Neural cell (in vitro differentiated cells): ENCODE measurements at regions not wholly inside any gene's neighbourhood (a gene's known extent, or its start where the extent isn't known, plus 50 kb on each side); places are given as distances from the start of the nearest gene placed in this dataset.

Experiments
- CTCF ChIP-seq: fragments of 450-650 bp; IDR thresholded peaks from 2 replicates; pipeline ENCODE4 v1.5.1; 2014; ENCODE audit warnings: antibody characterized with exemption, mild to moderate bottlenecking, moderate library complexity; ENCODE audit not compliant: poor library complexity, severe bottlenecking
- EP300 ChIP-seq: fragments of 450-650 bp; conservative IDR thresholded peaks from 2 replicates; pipeline ENCODE4 v1.6.1; 2014; ENCODE audit warnings: antibody characterized with exemption, mild to moderate bottlenecking, moderate library complexity; ENCODE audit not compliant: poor library complexity, severe bottlenecking
- EZH2 ChIP-seq: fragments of 200-600, 300-800 bp; shearing (Covaris generic), sonication (generic); IDR thresholded peaks from 2 replicates; pipeline ENCODE4 v1.6.1; 2014; ENCODE audit warnings: antibody characterized with exemption, low read length, borderline replicate concordance, mild to moderate bottlenecking; ENCODE audit not compliant: insufficient read depth, poor library complexity, severe bottlenecking
- MXI1 ChIP-seq: fragments of 450-650 bp; conservative IDR thresholded peaks from 2 replicates; pipeline ENCODE4 v1.6.1; 2014; ENCODE audit warnings: antibody characterized with exemption, mild to moderate bottlenecking; ENCODE audit not compliant: poor library complexity, severe bottlenecking
- POLR2AphosphoS5 ChIP-seq: IDR thresholded peaks from 2 replicates; pipeline ENCODE4 v1.6.1; 2012
- RAD21 ChIP-seq: fragments of 450-650 bp; conservative IDR thresholded peaks from 2 replicates; pipeline ENCODE4 v1.6.1; 2014; ENCODE audit warnings: antibody characterized with exemption, mild to moderate bottlenecking, moderate library complexity
- REST ChIP-seq: IDR thresholded peaks from 2 replicates; pipeline ENCODE4 v1.6.1; 2012; ENCODE audit warnings: borderline replicate concordance
- SMC3 ChIP-seq: fragments of 450-650 bp; conservative IDR thresholded peaks from 2 replicates; pipeline ENCODE4 v1.6.1; 2014; ENCODE audit warnings: antibody characterized with exemption, mild to moderate bottlenecking, moderate library complexity; ENCODE audit not compliant: poor library complexity
- TAF1 ChIP-seq: IDR thresholded peaks from 2 replicates; pipeline ENCODE4 v1.6.1; 2012; ENCODE audit warnings: low read depth

DNA sequence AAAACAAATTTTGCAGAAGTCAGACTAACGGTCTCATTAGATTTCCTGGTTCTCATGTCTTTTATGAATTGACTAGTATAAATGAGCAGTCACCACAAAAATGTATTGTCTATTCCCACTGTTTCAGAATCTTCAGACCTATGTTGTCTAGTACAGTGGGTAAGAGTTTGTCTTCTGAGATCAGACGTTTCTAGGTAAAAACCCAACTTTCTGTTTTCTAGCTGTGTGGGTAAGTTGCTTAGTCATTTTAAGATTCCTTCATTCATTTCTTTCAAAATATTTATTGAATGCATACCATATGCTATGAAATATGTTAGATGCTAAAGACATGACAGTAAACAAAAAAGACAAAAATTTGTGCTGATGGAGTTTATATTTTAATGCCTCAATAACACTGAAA is 156.3 kb downstream of the POLR1F start:
- TF ChIP-seq EZH2 (no peak), CTCF (no peak), POLR2AphosphoS5 (no peak), SMC3 (no peak), EP300 (no peak), REST (no peak), RAD21 (no peak), TAF1 (no peak), MXI1 (no peak)
